ENCODE measurements at regions not wholly inside any gene's neighbourhood (a gene's known extent, or its start where the extent isn't known, plus 50 kb on each side); places are given as distances from the start of the nearest gene placed in this dataset.

GRCh38 chr4:4601803-4602369, 60.0 kb upstream of the STX18 start:
- no peaks in the 10 kb centered on the region for H3K27me3 ChIP-seq (replicated peaks; ENCODE audit: insufficient read depth, low read depth, low read length, poor library complexity)
- no peaks in the 10 kb centered on the region for H3K36me3 ChIP-seq (ENCODE audit: insufficient read depth, low read length, poor library complexity, severe bottlenecking)
- POLR2A ChIA-PET (ENCODE audit: low non-redundant PET), result no interaction called here
- no peak for TF ChIP-seq EZH2 (IDR thresholded peaks at IDR 0.05; ENCODE audit: borderline replicate concordance, low read depth, low read length, poor library complexity, severe bottlenecking)
- no peak for TF ChIP-seq CTCF (conservative IDR thresholded peaks at IDR 0.05; ENCODE audit: low read depth, low read length)
- CTCF ChIA-PET, result interaction anchor here (0.7 kb wide), 1 partner anchor 1054 kb away, joined by 3 read pairs; no protein-coding TSS in a partner anchor
- intact Hi-C loops (cut with micrococcal nuclease; ENCODE audit: unreplicated experiment), result no loop called here
- H3K27ac ChIP-seq (ENCODE audit: low read depth, low read length, poor library complexity, severe bottlenecking), result no peak overlapping the region
- no peaks in the 10 kb centered on the region for H3K4me1 ChIP-seq (ENCODE audit: insufficient read depth, low read length, poor library complexity, severe bottlenecking)
- BruUV-seq (replicated peaks), result no TSS peak
- H3K9me3 ChIP-seq (ENCODE audit: low read depth, low read length, poor library complexity, severe bottlenecking), result no peaks in the 10 kb centered on the region
- no peak for DNase-seq (ENCODE audit: low spot score)
- no peak overlapping the region for H3K4me3 ChIP-seq (ENCODE audit: low read depth, low read length, poor library complexity, severe bottlenecking)

GRCh38 chr4:4599481-4600275, 57.8 kb upstream of the STX18 start:
- TF ChIP-seq CTCF (conservative IDR thresholded peaks at IDR 0.05; ENCODE audit: low read depth, low read length) (no peak), EZH2 (IDR thresholded peaks at IDR 0.05; ENCODE audit: borderline replicate concordance, low read depth, low read length, poor library complexity, severe bottlenecking) (no peak)
- DNase-seq (ENCODE audit: low spot score), result no peak
- Histone ChIP-seq H3K27me3 (replicated peaks; ENCODE audit: insufficient read depth, low read depth, low read length, poor library complexity) (no peaks in the 10 kb centered on the region), H3K4me1 (ENCODE audit: insufficient read depth, low read length, poor library complexity, severe bottlenecking) (peaks cover 1% of the 10 kb centered on the region), H3K27ac (ENCODE audit: low read depth, low read length, poor library complexity, severe bottlenecking) (no peak overlapping the region), H3K4me3 (ENCODE audit: low read depth, low read length, poor library complexity, severe bottlenecking) (no peak overlapping the region), H3K36me3 (ENCODE audit: insufficient read depth, low read length, poor library complexity, severe bottlenecking) (no peaks in the 10 kb centered on the region), H3K9me3 (ENCODE audit: low read depth, low read length, poor library complexity, severe bottlenecking) (no peaks in the 10 kb centered on the region)
- ChIA-PET CTCF (no interaction called here), POLR2A (ENCODE audit: low non-redundant PET) (no interaction called here)
- BruUV-seq (replicated peaks), result no TSS peak
- intact Hi-C loops (cut with micrococcal nuclease; ENCODE audit: unreplicated experiment), result no loop called here

GRCh38 chr4:4598851-4599411, 57.1 kb upstream of the STX18 start:
- no TSS peak for BruUV-seq (replicated peaks)
- DNase-seq (ENCODE audit: low spot score), result no peak
- H3K36me3 ChIP-seq (ENCODE audit: insufficient read depth, low read length, poor library complexity, severe bottlenecking), result no peaks in the 10 kb centered on the region
- peaks cover 4% of the 10 kb centered on the region for H3K4me1 ChIP-seq (ENCODE audit: insufficient read depth, low read length, poor library complexity, severe bottlenecking)
- intact Hi-C loops (cut with micrococcal nuclease; ENCODE audit: unreplicated experiment), result no loop called here
- no peaks in the 10 kb centered on the region for H3K9me3 ChIP-seq (ENCODE audit: low read depth, low read length, poor library complexity, severe bottlenecking)
- POLR2A ChIA-PET (ENCODE audit: low non-redundant PET), result no interaction called here
- no peak overlapping the region for H3K27ac ChIP-seq (ENCODE audit: low read depth, low read length, poor library complexity, severe bottlenecking)
- no peaks in the 10 kb centered on the region for H3K27me3 ChIP-seq (replicated peaks; ENCODE audit: insufficient read depth, low read depth, low read length, poor library complexity)
- CTCF ChIA-PET, result no interaction called here
- no peak overlapping the region for H3K4me3 ChIP-seq (ENCODE audit: low read depth, low read length, poor library complexity, severe bottlenecking)
- TF ChIP-seq EZH2 (IDR thresholded peaks at IDR 0.05; ENCODE audit: borderline replicate concordance, low read depth, low read length, poor library complexity, severe bottlenecking), result no peak
- TF ChIP-seq CTCF (conservative IDR thresholded peaks at IDR 0.05; ENCODE audit: low read depth, low read length), result no peak
